Endothelial cell of umbilical vein (primary cell): ENCODE measurements at regions not wholly inside any gene's neighbourhood (a gene's known extent, or its start where the extent isn't known, plus 50 kb on each side); places are given as distances from the start of the nearest gene placed in this dataset.

Experiments used
- BruUV-seq: library from RNA; stranded (reverse); fragments of 400-500 nt; replicated peaks from 2 replicates; lab custom pipeline; 2021; lab: Mats Ljungman, UMichigan
- CTCF ChIA-PET: fragments of 300-600, 350-600 bp; sonication (Branson Sonifier 250); formaldehyde crosslinking; loops from one replicate; lab custom pipeline; 2021; ENCODE audit warnings: antibody characterized with exemption, inconsistent platforms; lab: Charles Lee
- POLR2A ChIA-PET: fragments of 300-600, 350-600 bp; sonication (Branson Sonifier 250); formaldehyde crosslinking; loops from one replicate; lab custom pipeline; 2021; ENCODE audit warnings: antibody characterized with exemption, inconsistent platforms; lab: Charles Lee
- DNase-seq: peaks from one replicate; pipeline ENCODE4 v3.0.0-alpha.2; 2011; ENCODE audit warnings: low read depth, low spot score
- FAIRE-seq: peaks from 2 replicates; lab custom pipeline; 2011; peaks lifted over from hg19 to GRCh38; lab: Jason Lieb, UNC
- H2AFZ ChIP-seq: 2 replicates; pipeline ENCODE4 v1.6.0; 2012; ENCODE audit warnings: low read depth, low read length, control low read depth, inconsistent platforms
- H3K27ac ChIP-seq: 2 replicates; pipeline ENCODE4 v1.5.1; 2011; ENCODE audit warnings: low read depth, mild to moderate bottlenecking, control low read depth, low read length, moderate library complexity; ENCODE audit not compliant: insufficient read depth
- H3K27me3 ChIP-seq, 2 experiments: 2 replicates each; pipeline versions ENCODE4 v1.6.0 to v1.6.1; 2011; ENCODE audit warnings: low read length in 2 of 2, mixed read lengths in 1 of 2; ENCODE audit not compliant: control insufficient read depth in 2 of 2, insufficient read depth in 2 of 2
- H3K36me3 ChIP-seq, 2 experiments: 2 replicates in 1 of 2; 3 replicates in 1 of 2; pipeline ENCODE4 v1.5.1; 2011; ENCODE audit warnings: low read length in 2 of 2, mild to moderate bottlenecking in 1 of 2, moderate library complexity in 1 of 2; ENCODE audit not compliant: control insufficient read depth in 2 of 2, insufficient read depth in 2 of 2; ENCODE audit errors: extremely low read depth in 1 of 2
- H3K4me1 ChIP-seq: 3 replicates; pipeline ENCODE4 v1.5.1; 2011; ENCODE audit warnings: mild to moderate bottlenecking, low read length; ENCODE audit not compliant: control insufficient read depth, insufficient read depth; ENCODE audit errors: extremely low read depth
- H3K4me2 ChIP-seq: 2 replicates; pipeline ENCODE4 v1.6.1; 2011; ENCODE audit warnings: low read length, control low read depth, mixed read lengths; ENCODE audit not compliant: insufficient read depth
- H3K4me3 ChIP-seq, 3 experiments: fragments of 200-600 bp in 1 of 3; sonication (generic), shearing (Covaris generic) in 1 of 3; replicated peaks in 1 of 3; 2 replicates each; pipeline ENCODE4 v1.5.1; 2011 to 2016; ENCODE audit warnings: control low read depth in 3 of 3, low read length in 3 of 3, mild to moderate bottlenecking in 2 of 3, inconsistent platforms in 1 of 3, low read depth in 1 of 3, moderate library complexity in 1 of 3; ENCODE audit not compliant: insufficient read depth in 1 of 3
- H3K79me2 ChIP-seq: 2 replicates; pipeline ENCODE4 v1.6.0; 2012; ENCODE audit warnings: low read length, inconsistent platforms; ENCODE audit not compliant: control insufficient read depth, insufficient read depth
- H3K9ac ChIP-seq: replicated peaks from 2 replicates; pipeline ENCODE3; 2011; ENCODE audit warnings: low read length, control low read depth; ENCODE audit not compliant: insufficient read depth; ENCODE audit errors: extremely low read depth
- H3K9me1 ChIP-seq: replicated peaks from 3 replicates; pipeline ENCODE4 v1.6.0; 2011; ENCODE audit warnings: mild to moderate bottlenecking, low read length; ENCODE audit not compliant: control insufficient read depth, insufficient read depth; ENCODE audit errors: extremely low read depth
- H3K9me3 ChIP-seq: replicated peaks from 2 replicates; pipeline ENCODE4 v1.5.1; 2012; ENCODE audit warnings: low read length, inconsistent platforms; ENCODE audit not compliant: control insufficient read depth, insufficient read depth
- H4K20me1 ChIP-seq: replicated peaks from 2 replicates; pipeline ENCODE3; 2011; ENCODE audit warnings: mild to moderate bottlenecking, low read length; ENCODE audit not compliant: control insufficient read depth, insufficient read depth; ENCODE audit errors: extremely low read depth
- EZH2 ChIP-seq: IDR thresholded peaks from 2 replicates; pipeline ENCODE4 v1.6.1; 2012; ENCODE audit warnings: borderline replicate concordance, low read depth, mild to moderate bottlenecking, moderate library complexity, low read length, inconsistent platforms; ENCODE audit not compliant: severe bottlenecking
- FOS ChIP-seq: IDR thresholded peaks from 2 replicates; pipeline ENCODE4 v1.6.1; 2011; ENCODE audit warnings: mild to moderate bottlenecking, low read length, moderate library complexity, borderline replicate concordance; ENCODE audit not compliant: insufficient read depth
- GATA2 ChIP-seq: IDR thresholded peaks from 2 replicates; pipeline ENCODE4 v1.7.0; 2011; ENCODE audit warnings: low read depth, mild to moderate bottlenecking, moderate library complexity, mixed read lengths, low read length; ENCODE audit not compliant: insufficient read length, insufficient read depth
- JUN ChIP-seq: IDR thresholded peaks from 2 replicates; pipeline ENCODE4 v1.6.1; 2011; ENCODE audit warnings: borderline replicate concordance, low read depth; ENCODE audit not compliant: insufficient read length, insufficient read depth
- MYC ChIP-seq: IDR thresholded peaks from one replicate; pipeline ENCODE4 v1.6.1; 2011; ENCODE audit warnings: mild to moderate bottlenecking, low read depth, low read length
- POLR2A ChIP-seq: IDR thresholded peaks from 2 replicates; pipeline ENCODE4 v1.6.1; 2012; ENCODE audit warnings: low read depth, mild to moderate bottlenecking, control low read depth, low read length
- POLR2AphosphoS5 ChIP-seq: IDR thresholded peaks from 2 replicates; pipeline ENCODE4 v1.6.1; 2012; ENCODE audit warnings: low read depth, mild to moderate bottlenecking, control low read depth, low read length, moderate library complexity; ENCODE audit not compliant: insufficient read depth
- dilution Hi-C: fragments of 300-500 bp; cut with MboI; formaldehyde crosslinking; loops from one replicate; pipeline ENCODE4 v1.15.0; 2019; ENCODE audit warnings: low sequenced_read_pairs; ENCODE audit not compliant: extremely low pct_ligation_motif_present
- intact Hi-C: fragments of 100-400 bp; cut with micrococcal nuclease; formaldehyde crosslinking; loops from one replicate; pipeline ENCODE4 v1.10.0; 2022
- TF ChIP-seq, protein P1 (sequence below), 2 donors: IDR thresholded peaks; 1 replicate in 1 of 2; 2 replicates in 1 of 2; pipeline ENCODE4 v1.5.1; 2011; ENCODE audit warnings: low read length in 2 of 2, mild to moderate bottlenecking in 2 of 2, moderate library complexity in 2 of 2, control low read depth in 1 of 2, inconsistent platforms in 1 of 2, low read depth in 1 of 2; ENCODE audit not compliant: insufficient read depth in 1 of 2; ENCODE audit errors: extremely low read depth in 1 of 2
- TF ChIP-seq, protein P2 (sequence below): IDR thresholded peaks from 2 replicates; pipeline ENCODE4 v1.6.1; 2011; ENCODE audit not compliant: insufficient read depth, insufficient read length

DNA sequence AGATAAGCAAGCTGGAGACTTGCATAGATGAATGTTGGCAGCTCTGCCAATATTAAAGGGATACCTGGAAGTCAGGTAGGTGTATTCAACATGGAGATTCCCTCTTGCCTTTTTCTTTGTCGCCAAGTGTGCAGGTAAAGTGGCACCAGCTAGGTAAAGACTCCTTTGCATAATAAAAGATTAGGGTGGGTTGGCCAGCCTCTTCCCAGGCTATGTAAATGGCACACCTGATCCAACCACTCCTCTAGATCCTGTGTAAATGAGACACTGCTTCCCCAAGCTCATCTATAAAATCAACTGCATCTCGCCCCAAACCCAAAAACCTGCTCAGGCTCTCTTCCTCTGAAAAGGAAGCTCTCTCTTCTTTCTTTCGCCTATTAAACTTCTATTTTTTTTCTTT is 100.8 kb upstream of the DSCAM start:
- no peaks in the 10 kb centered on the region for H3K36me3 ChIP-seq
- H2AFZ ChIP-seq: no peak overlapping the region
- H3K4me2 ChIP-seq: no peak overlapping the region
- no peaks in the 10 kb centered on the region for H3K27me3 ChIP-seq
- H3K9ac ChIP-seq: no peak overlapping the region
- BruUV-seq: no TSS peak
- DNase-seq: no peak
- no peaks in the 10 kb centered on the region for H4K20me1 ChIP-seq
- no peaks in the 10 kb centered on the region for H3K9me1 ChIP-seq
- no peak overlapping the region for H3K27ac ChIP-seq
- H3K79me2 ChIP-seq: no peaks in the 10 kb centered on the region
- no peaks in the 10 kb centered on the region for H3K4me1 ChIP-seq
- intact Hi-C loops: no loop called here
- ChIA-PET CTCF (no interaction called here), POLR2A (no interaction called here)
- no peak for FAIRE-seq
- dilution Hi-C loops: no loop called here
- H3K9me3 ChIP-seq: no peaks in the 10 kb centered on the region
- TF ChIP-seq EZH2 (no peak), FOS (no peak), GATA2 (no peak), POLR2A (no peak), MYC (no peak), POLR2AphosphoS5 (no peak), JUN (no peak)
- TF ChIP-seq, protein P1, sequence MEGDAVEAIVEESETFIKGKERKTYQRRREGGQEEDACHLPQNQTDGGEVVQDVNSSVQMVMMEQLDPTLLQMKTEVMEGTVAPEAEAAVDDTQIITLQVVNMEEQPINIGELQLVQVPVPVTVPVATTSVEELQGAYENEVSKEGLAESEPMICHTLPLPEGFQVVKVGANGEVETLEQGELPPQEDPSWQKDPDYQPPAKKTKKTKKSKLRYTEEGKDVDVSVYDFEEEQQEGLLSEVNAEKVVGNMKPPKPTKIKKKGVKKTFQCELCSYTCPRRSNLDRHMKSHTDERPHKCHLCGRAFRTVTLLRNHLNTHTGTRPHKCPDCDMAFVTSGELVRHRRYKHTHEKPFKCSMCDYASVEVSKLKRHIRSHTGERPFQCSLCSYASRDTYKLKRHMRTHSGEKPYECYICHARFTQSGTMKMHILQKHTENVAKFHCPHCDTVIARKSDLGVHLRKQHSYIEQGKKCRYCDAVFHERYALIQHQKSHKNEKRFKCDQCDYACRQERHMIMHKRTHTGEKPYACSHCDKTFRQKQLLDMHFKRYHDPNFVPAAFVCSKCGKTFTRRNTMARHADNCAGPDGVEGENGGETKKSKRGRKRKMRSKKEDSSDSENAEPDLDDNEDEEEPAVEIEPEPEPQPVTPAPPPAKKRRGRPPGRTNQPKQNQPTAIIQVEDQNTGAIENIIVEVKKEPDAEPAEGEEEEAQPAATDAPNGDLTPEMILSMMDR (IDR thresholded peaks at IDR 0.05; ENCODE audit: extremely low read depth in 1 of 2, insufficient read depth in 1 of 2, low read depth in 1 of 2, low read length in 2 of 2): no peak
- TF ChIP-seq, protein P2, sequence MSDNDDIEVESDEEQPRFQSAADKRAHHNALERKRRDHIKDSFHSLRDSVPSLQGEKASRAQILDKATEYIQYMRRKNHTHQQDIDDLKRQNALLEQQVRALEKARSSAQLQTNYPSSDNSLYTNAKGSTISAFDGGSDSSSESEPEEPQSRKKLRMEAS: no peak
- H3K4me3 ChIP-seq: no peak overlapping the region
